ENCODE measurements at regions not wholly inside any gene's neighbourhood (a gene's known extent, or its start where the extent isn't known, plus 50 kb on each side); places are given as distances from the start of the nearest gene placed in this dataset.

- TF ChIP-seq GATA2 (IDR thresholded peaks at IDR 0.05; ENCODE audit: low read depth, low read length) = no peak
- TF ChIP-seq GATA3 (IDR thresholded peaks at IDR 0.05; ENCODE audit: low read depth, low read length) = no peak
These were observed 375.5 kb upstream of the CFAP20DC start for GRCh38 chr3:59425371-59425770.

All from SH-SY5Y (cell line).